ENCODE measurements at regions not wholly inside any gene's neighbourhood (a gene's known extent, or its start where the extent isn't known, plus 50 kb on each side); places are given as distances from the start of the nearest gene placed in this dataset.
A peak's percentile ranks its signal among the peaks of the same experiment; 100 is the strongest.
"Not testable (repeated sequence)": the region's sequence is repeated elsewhere in the genome, so short reads cannot be mapped to it uniquely, and the experiment has no call there.

DNA sequence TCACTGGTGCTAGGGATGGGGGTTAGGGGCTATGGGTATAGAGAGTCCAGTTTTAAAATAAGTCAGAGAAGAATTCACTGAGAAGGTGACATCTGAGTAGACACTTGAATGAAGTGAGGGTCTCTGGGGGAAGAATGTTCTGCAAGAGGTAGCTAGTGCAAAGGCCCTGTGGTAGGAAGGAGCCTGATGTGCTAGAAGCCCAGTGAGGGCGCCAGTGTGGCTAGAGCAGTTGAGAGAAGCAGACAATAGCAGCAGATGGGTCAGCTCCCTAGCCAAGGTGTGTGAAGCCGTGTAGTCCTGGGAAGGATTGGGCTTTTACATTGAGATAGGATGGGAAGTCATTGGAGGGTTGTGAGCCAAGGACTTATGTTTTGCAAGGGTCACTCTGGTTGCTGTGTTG lies 105.8 kb upstream of the PELI1 start:
- H4K8ac ChIP-seq (ENCODE audit: low read length), result no peak overlapping the region
- H2AFZ ChIP-seq (ENCODE audit: low read depth, low read length), result no peak overlapping the region
- no peak overlapping the region for H2BK15ac ChIP-seq (ENCODE audit: low read depth, poor library complexity, severe bottlenecking)
- no peak for DNase-seq
- no peaks in the 10 kb centered on the region for H3K36me3 ChIP-seq (ENCODE audit: control insufficient read depth in 1 of 2, insufficient read depth in 2 of 2, low read depth in 1 of 2, low read length in 2 of 2)
- H3K4me2 ChIP-seq (ENCODE audit: low read length, poor library complexity, severe bottlenecking), result no peak overlapping the region
- H2AK5ac ChIP-seq (ENCODE audit: low read length, severe bottlenecking), result no peak overlapping the region
- H2BK5ac ChIP-seq (ENCODE audit: low read depth, low read length, poor library complexity, severe bottlenecking), result no peak overlapping the region
- no peaks in the 10 kb centered on the region for H3K4me1 ChIP-seq (ENCODE audit: control insufficient read depth, insufficient read depth, low read depth, low read length)
- H3K4me3 ChIP-seq (ENCODE audit: insufficient read depth in 1 of 2, low read depth in 1 of 2, low read length in 2 of 2), result no peak overlapping the region
- no peak overlapping the region for H2BK120ac ChIP-seq (ENCODE audit: low read depth, low read length)
- H4K91ac ChIP-seq (ENCODE audit: low read length), result no peak overlapping the region
- no peaks in the 10 kb centered on the region for H3K79me1 ChIP-seq (replicated peaks; ENCODE audit: low read length, poor library complexity, severe bottlenecking)
- no peak overlapping the region for H2BK12ac ChIP-seq (ENCODE audit: low read length in 2 of 2)
- peak overlapping the region in 1 of 2 experiments; percentile 45 for H3K14ac ChIP-seq (ENCODE audit: low read length in 2 of 2)
- peaks cover 0 to 7% of the 10 kb centered on the region in 2 experiments for H3K27me3 ChIP-seq (ENCODE audit: control insufficient read depth in 1 of 2, insufficient read depth in 1 of 2, low read length in 2 of 2)
- WGBS, result 88% methylated on average over 2 of the region's 2 CpGs
- no peak overlapping the region for H3K27ac ChIP-seq (ENCODE audit: low read length, poor library complexity, severe bottlenecking)
- no peaks in the 10 kb centered on the region for H3K9me3 ChIP-seq (ENCODE audit: control insufficient read depth, low read length)
- H3K4ac ChIP-seq (ENCODE audit: low read depth in 1 of 2, low read length in 2 of 2), result no peak overlapping the region
- H3K9ac ChIP-seq (ENCODE audit: low read length), result no peak overlapping the region
- H3K23ac ChIP-seq (ENCODE audit: low read length in 2 of 2), result no peak overlapping the region
- H3K18ac ChIP-seq (ENCODE audit: low read depth in 1 of 2, low read length in 2 of 2), result no peak overlapping the region

DNA sequence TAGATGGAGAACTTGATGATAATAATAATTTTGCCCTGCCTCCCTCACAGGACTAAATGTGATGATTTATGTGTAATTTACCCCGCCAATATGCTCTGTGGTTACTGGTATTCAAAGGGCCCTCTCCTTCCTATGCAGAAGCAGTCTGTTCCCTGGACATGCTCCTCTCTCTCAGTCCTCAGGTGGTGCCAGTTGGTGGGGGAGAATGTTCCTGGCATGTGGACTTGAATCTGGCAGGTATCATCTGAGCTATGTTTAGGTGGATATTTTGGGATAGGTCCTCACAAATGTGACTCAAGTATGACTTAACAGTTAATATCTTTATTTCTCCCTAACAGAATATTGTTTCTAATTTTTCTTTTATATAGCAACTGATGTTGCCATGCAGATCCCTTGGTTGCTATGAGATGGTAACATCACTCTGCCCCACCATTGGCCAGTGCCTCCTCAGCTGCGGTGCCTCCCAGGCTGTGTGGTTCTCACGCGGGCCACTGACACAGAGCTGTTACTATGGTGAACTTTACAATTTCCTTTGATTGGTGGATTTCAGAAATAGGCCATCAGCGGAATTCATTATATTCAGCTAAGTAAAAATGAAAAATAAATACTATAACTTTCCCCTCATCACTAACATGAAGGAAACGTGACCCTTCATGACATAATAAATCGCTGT lies 106.7 kb upstream of the PELI1 start:
- Histone ChIP-seq H2BK15ac (ENCODE audit: low read depth, poor library complexity, severe bottlenecking) (no peak overlapping the region), H3K36me3 (ENCODE audit: control insufficient read depth in 1 of 2, insufficient read depth in 2 of 2, low read depth in 1 of 2, low read length in 2 of 2) (no peaks in the 10 kb centered on the region), H4K91ac (ENCODE audit: low read length) (no peak overlapping the region), H2BK12ac (ENCODE audit: low read length in 2 of 2) (no peak overlapping the region), H3K4me2 (ENCODE audit: low read length, poor library complexity, severe bottlenecking) (no peak overlapping the region), H3K18ac (ENCODE audit: low read depth in 1 of 2, low read length in 2 of 2) (no peak overlapping the region), H3K9me3 (ENCODE audit: control insufficient read depth, low read length) (no peaks in the 10 kb centered on the region), H2BK120ac (ENCODE audit: low read depth, low read length) (no peak overlapping the region), H3K23ac (ENCODE audit: low read length in 2 of 2) (no peak overlapping the region), H3K79me1 (replicated peaks; ENCODE audit: low read length, poor library complexity, severe bottlenecking) (no peaks in the 10 kb centered on the region), H3K4ac (ENCODE audit: low read depth in 1 of 2, low read length in 2 of 2) (no peak overlapping the region), H3K4me3 (ENCODE audit: insufficient read depth in 1 of 2, low read depth in 1 of 2, low read length in 2 of 2) (no peak overlapping the region), H3K14ac (ENCODE audit: low read length in 2 of 2) (no peak overlapping the region), H3K4me1 (ENCODE audit: control insufficient read depth, insufficient read depth, low read depth, low read length) (no peaks in the 10 kb centered on the region), H3K9ac (ENCODE audit: low read length) (no peak overlapping the region), H3K27ac (ENCODE audit: low read length, poor library complexity, severe bottlenecking) (no peak overlapping the region), H2AFZ (ENCODE audit: low read depth, low read length) (no peak overlapping the region), H2BK5ac (ENCODE audit: low read depth, low read length, poor library complexity, severe bottlenecking) (no peak overlapping the region), H2AK5ac (ENCODE audit: low read length, severe bottlenecking) (no peak overlapping the region), H3K27me3 (ENCODE audit: control insufficient read depth in 1 of 2, insufficient read depth in 1 of 2, low read length in 2 of 2) (peaks cover 0 to 4% of the 10 kb centered on the region in 2 experiments), H4K8ac (ENCODE audit: low read length) (no peak overlapping the region)
- WGBS, result 76% methylated on average over 6 of the region's 7 CpGs
- no peak for DNase-seq

DNA sequence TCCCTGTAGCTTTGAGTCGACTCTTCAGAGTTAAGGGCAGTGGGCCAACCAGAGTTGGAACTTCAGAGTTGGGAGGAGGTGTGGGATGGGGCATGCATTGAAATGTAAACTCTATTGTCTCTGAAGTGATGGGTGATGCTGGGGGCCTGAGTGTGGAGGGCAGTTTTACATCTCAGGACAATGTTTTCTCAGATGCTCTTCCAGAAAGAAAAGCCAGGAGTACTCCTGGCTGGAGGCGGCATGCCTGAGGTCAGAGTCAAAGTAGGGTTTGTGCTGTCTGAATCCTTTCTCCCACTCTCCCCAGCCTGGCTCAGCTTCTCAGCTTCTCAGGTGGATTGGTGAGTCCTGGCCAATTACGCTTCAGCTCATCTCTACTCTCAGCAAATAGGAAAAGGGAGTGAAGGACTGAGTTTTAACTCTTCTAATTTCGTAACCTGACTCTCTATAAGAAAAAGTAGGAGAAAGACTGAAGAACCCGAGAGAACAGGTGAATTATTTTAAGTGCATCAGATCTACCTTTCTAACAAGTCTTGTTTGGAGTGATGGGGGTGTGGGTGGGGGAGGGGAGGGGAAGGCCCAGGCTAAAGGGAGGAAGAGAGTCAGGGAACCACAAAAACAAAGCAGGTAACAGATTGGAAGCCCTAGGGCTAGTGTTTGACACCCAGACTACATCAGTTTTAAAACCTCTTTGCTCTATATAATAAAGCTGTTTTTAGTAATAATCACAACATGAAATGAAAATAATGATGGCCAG lies 107.5 kb upstream of the PELI1 start:
- Histone ChIP-seq H3K9me3 (ENCODE audit: control insufficient read depth, low read length) (no peaks in the 10 kb centered on the region), H3K27me3 (ENCODE audit: control insufficient read depth in 1 of 2, insufficient read depth in 1 of 2, low read length in 2 of 2) (peaks cover 0 to 4% of the 10 kb centered on the region in 2 experiments), H3K36me3 (ENCODE audit: control insufficient read depth in 1 of 2, insufficient read depth in 2 of 2, low read depth in 1 of 2, low read length in 2 of 2) (no peaks in the 10 kb centered on the region), H3K4me1 (ENCODE audit: control insufficient read depth, insufficient read depth, low read depth, low read length) (no peaks in the 10 kb centered on the region), H2AFZ (ENCODE audit: low read depth, low read length) (no peak overlapping the region), H3K4me2 (ENCODE audit: low read length, poor library complexity, severe bottlenecking) (no peak overlapping the region), H2BK15ac (ENCODE audit: low read depth, poor library complexity, severe bottlenecking) (no peak overlapping the region), H3K4ac (ENCODE audit: low read depth in 1 of 2, low read length in 2 of 2) (no peak overlapping the region), H2BK12ac (ENCODE audit: low read length in 2 of 2) (no peak overlapping the region), H2BK5ac (ENCODE audit: low read depth, low read length, poor library complexity, severe bottlenecking) (no peak overlapping the region), H3K27ac (ENCODE audit: low read length, poor library complexity, severe bottlenecking) (no peak overlapping the region), H3K18ac (ENCODE audit: low read depth in 1 of 2, low read length in 2 of 2) (no peak overlapping the region), H3K14ac (ENCODE audit: low read length in 2 of 2) (no peak overlapping the region), H3K9ac (ENCODE audit: low read length) (no peak overlapping the region), H4K8ac (ENCODE audit: low read length) (no peak overlapping the region), H3K23ac (ENCODE audit: low read length in 2 of 2) (no peak overlapping the region), H3K4me3 (ENCODE audit: insufficient read depth in 1 of 2, low read depth in 1 of 2, low read length in 2 of 2) (no peak overlapping the region), H3K79me1 (replicated peaks; ENCODE audit: low read length, poor library complexity, severe bottlenecking) (no peaks in the 10 kb centered on the region), H2BK120ac (ENCODE audit: low read depth, low read length) (no peak overlapping the region), H2AK5ac (ENCODE audit: low read length, severe bottlenecking) (no peak overlapping the region), H4K91ac (ENCODE audit: low read length) (no peak overlapping the region)
- no peak for DNase-seq
- WGBS, result 60% methylated on average over 3 of the region's 5 CpGs

DNA sequence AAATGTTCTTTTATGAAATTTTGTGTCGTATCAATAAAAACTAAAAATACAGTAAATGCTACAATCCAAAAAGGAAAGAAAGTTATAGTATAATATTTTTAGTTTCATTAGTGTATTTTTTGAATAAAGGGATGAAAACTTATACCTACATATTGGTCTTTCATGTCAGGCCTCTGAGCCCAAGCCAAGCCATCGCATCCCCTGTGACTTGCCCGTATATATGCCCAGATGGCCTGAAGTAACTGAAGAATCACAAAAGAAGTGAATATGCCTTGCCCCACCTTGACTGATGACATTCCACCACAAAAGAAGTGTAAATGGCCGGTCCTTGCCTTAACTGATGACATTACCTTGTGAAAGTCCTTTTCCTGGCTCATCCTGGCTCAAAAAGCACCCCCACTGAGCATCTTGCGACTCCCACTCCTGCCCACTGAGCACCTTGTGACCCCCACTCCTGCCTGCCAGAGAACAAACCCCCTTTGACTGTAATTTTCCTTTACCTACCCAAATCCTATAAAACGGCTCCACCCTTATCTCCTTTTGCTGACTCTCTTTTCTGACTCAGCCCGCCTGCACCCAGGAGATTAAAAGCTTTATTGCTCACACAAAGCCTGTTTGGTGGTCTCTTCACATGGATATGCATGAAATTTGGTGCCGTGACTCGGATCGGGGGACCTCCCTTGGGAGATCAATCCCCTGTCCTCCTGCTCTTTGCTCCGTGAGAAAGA lies 108.2 kb upstream of the PELI1 start:
- not testable (repeated sequence) for H3K18ac ChIP-seq (ENCODE audit: low read depth in 1 of 2, low read length in 2 of 2); H3K36me3 ChIP-seq (ENCODE audit: control insufficient read depth in 1 of 2, insufficient read depth in 2 of 2, low read depth in 1 of 2, low read length in 2 of 2); H3K27ac ChIP-seq (ENCODE audit: low read length, poor library complexity, severe bottlenecking); H3K14ac ChIP-seq (ENCODE audit: low read length in 2 of 2); H3K27me3 ChIP-seq (ENCODE audit: control insufficient read depth in 1 of 2, insufficient read depth in 1 of 2, low read length in 2 of 2); H2BK120ac ChIP-seq (ENCODE audit: low read depth, low read length); H3K4me2 ChIP-seq (ENCODE audit: low read length, poor library complexity, severe bottlenecking); H2BK15ac ChIP-seq (ENCODE audit: low read depth, poor library complexity, severe bottlenecking); H3K79me1 ChIP-seq (replicated peaks; ENCODE audit: low read length, poor library complexity, severe bottlenecking); H3K9ac ChIP-seq (ENCODE audit: low read length); H2AK5ac ChIP-seq (ENCODE audit: low read length, severe bottlenecking); H2BK5ac ChIP-seq (ENCODE audit: low read depth, low read length, poor library complexity, severe bottlenecking); H3K4me1 ChIP-seq (ENCODE audit: control insufficient read depth, insufficient read depth, low read depth, low read length); H3K4me3 ChIP-seq (ENCODE audit: insufficient read depth in 1 of 2, low read depth in 1 of 2, low read length in 2 of 2); H3K23ac ChIP-seq (ENCODE audit: low read length in 2 of 2); H2BK12ac ChIP-seq (ENCODE audit: low read length in 2 of 2); H3K9me3 ChIP-seq (ENCODE audit: control insufficient read depth, low read length); H4K91ac ChIP-seq (ENCODE audit: low read length); H4K8ac ChIP-seq (ENCODE audit: low read length); DNase-seq; H2AFZ ChIP-seq (ENCODE audit: low read depth, low read length); H3K4ac ChIP-seq (ENCODE audit: low read depth in 1 of 2, low read length in 2 of 2)
- WGBS, result 57% methylated on average over 8 of the region's 11 CpGs
